IMR-90 (cell line): ENCODE measurements at regions not wholly inside any gene's neighbourhood (a gene's known extent, or its start where the extent isn't known, plus 50 kb on each side); places are given as distances from the start of the nearest gene placed in this dataset.

ENCODE experiments used
- ATAC-seq: fragments of 200-7000 bp; cut with Tn5 transposase; 2 replicates; pipeline ENCODE4 v1.9.1; 2020; ENCODE audit warnings: low read depth, mild to moderate bottlenecking, moderate library complexity
- BruUV-seq: library from RNA; stranded (reverse); fragments of 400-500 nt; replicated peaks from 2 replicates; lab custom pipeline; 2021; lab: Mats Ljungman, UMichigan
- CTCF ChIA-PET: fragments of 300-600 bp; formaldehyde crosslinking; extraction: SDS; loops from one replicate; lab custom pipeline; 2021; ENCODE audit warnings: antibody characterized with exemption; lab: Yijun Ruan, JAX
- POLR2A ChIA-PET: fragments of 300-600 bp; sonication (Branson Sonifier 250); formaldehyde crosslinking; loops from one replicate; lab custom pipeline; 2022; ENCODE audit warnings: antibody characterized with exemption; ENCODE audit not compliant: unreplicated experiment; lab: Charles Lee
- DNase-seq: peaks from one replicate; pipeline ENCODE4 v3.0.0; 2013
- H2AFZ ChIP-seq: replicated peaks from 2 replicates; pipeline ENCODE3; 2013; ENCODE audit warnings: low read length, mild to moderate bottlenecking; ENCODE audit not compliant: poor library complexity
- H2AK5ac ChIP-seq: 2 replicates; pipeline ENCODE4 v1.6.1; 2013; ENCODE audit warnings: low read depth, low read length, inconsistent platforms
- H2AK9ac ChIP-seq: replicated peaks from 2 replicates; pipeline ENCODE3; 2013; ENCODE audit warnings: mild to moderate bottlenecking, low read depth, low read length, moderate library complexity; ENCODE audit not compliant: poor library complexity
- H2BK120ac ChIP-seq: 2 replicates; pipeline ENCODE4 v1.6.1; 2013; ENCODE audit warnings: low read depth, low read length, inconsistent platforms
- H2BK15ac ChIP-seq: 3 replicates; pipeline ENCODE4 v1.6.1; 2013; ENCODE audit warnings: low read depth, low read length, inconsistent platforms
- H2BK20ac ChIP-seq: 2 replicates; pipeline ENCODE4 v1.6.1; 2013; ENCODE audit warnings: low read depth, mild to moderate bottlenecking, inconsistent platforms, low read length, moderate library complexity
- H2BK5ac ChIP-seq: 2 replicates; pipeline ENCODE4 v1.6.1; 2013; ENCODE audit warnings: mild to moderate bottlenecking, low read depth, low read length, inconsistent platforms; ENCODE audit not compliant: poor library complexity, severe bottlenecking
- H3K14ac ChIP-seq: replicated peaks from 2 replicates; pipeline ENCODE4 v1.6.1; 2013; ENCODE audit warnings: low read depth, low read length, inconsistent platforms
- H3K18ac ChIP-seq: 2 replicates; pipeline ENCODE4 v1.6.1; 2013; ENCODE audit warnings: low read depth, low read length, control low read depth
- H3K23ac ChIP-seq: 2 replicates; pipeline ENCODE4 v1.6.1; 2013; ENCODE audit warnings: low read depth, low read length, inconsistent platforms
- H3K27ac ChIP-seq: 2 replicates; pipeline ENCODE4 v1.5.1; 2013; ENCODE audit warnings: mild to moderate bottlenecking, control low read depth, low read length; ENCODE audit not compliant: insufficient read depth
- H3K27me3 ChIP-seq: 2 replicates; pipeline ENCODE4 v1.6.1; 2013; ENCODE audit warnings: low read length; ENCODE audit not compliant: control insufficient read depth, insufficient read depth
- H3K36me3 ChIP-seq: 2 replicates; pipeline ENCODE4 v1.6.1; 2013; ENCODE audit warnings: low read length, mixed read lengths; ENCODE audit not compliant: control insufficient read depth, insufficient read depth
- H3K4ac ChIP-seq: 2 replicates; pipeline ENCODE4 v1.6.1; 2013; ENCODE audit warnings: low read depth, low read length, inconsistent platforms
- H3K4me1 ChIP-seq: 2 replicates; pipeline ENCODE4 v1.6.1; 2013; ENCODE audit warnings: low read length, mixed read lengths; ENCODE audit not compliant: control insufficient read depth, insufficient read depth
- H3K4me2 ChIP-seq: 2 replicates; pipeline ENCODE4 v1.6.1; 2013; ENCODE audit warnings: low read depth, mild to moderate bottlenecking, control low read depth, low read length, moderate library complexity
- H3K4me3 ChIP-seq: 2 replicates; pipeline ENCODE4 v1.5.1; 2013; ENCODE audit warnings: low read depth, mild to moderate bottlenecking, control low read depth, low read length, moderate library complexity; ENCODE audit not compliant: insufficient read depth
- H3K56ac ChIP-seq: 2 replicates; pipeline ENCODE4 v1.6.1; 2013; ENCODE audit warnings: low read length, inconsistent platforms; ENCODE audit not compliant: insufficient read depth; ENCODE audit errors: extremely low read depth
- H3K79me1 ChIP-seq, 2 experiments: 2 replicates each; pipeline ENCODE4 v1.6.1; 2013; ENCODE audit warnings: low read length in 2 of 2, inconsistent platforms in 1 of 2, low read depth in 1 of 2
- H3K9ac ChIP-seq: 2 replicates; pipeline ENCODE4 v1.6.1; 2013; ENCODE audit warnings: low read depth, low read length, control low read depth
- H3K9me1 ChIP-seq: 2 replicates; pipeline ENCODE4 v1.6.1; 2013; ENCODE audit warnings: low read length, inconsistent platforms; ENCODE audit not compliant: insufficient read depth
- H3K9me3 ChIP-seq: 2 replicates; pipeline ENCODE4 v1.6.1; 2013; ENCODE audit warnings: low read length; ENCODE audit not compliant: control insufficient read depth, insufficient read depth
- H4K20me1 ChIP-seq: 2 replicates; pipeline ENCODE4 v1.6.1; 2013; ENCODE audit warnings: low read length, inconsistent platforms; ENCODE audit not compliant: insufficient read depth
- H4K5ac ChIP-seq: 2 replicates; pipeline ENCODE4 v1.6.1; 2013; ENCODE audit warnings: mild to moderate bottlenecking, low read depth, low read length, control low read depth
- H4K8ac ChIP-seq, 2 experiments: 2 replicates each; pipeline ENCODE4 v1.6.1; 2013; ENCODE audit warnings: low read depth in 2 of 2, low read length in 2 of 2, control low read depth in 1 of 2, inconsistent platforms in 1 of 2
- H4K91ac ChIP-seq: 2 replicates; pipeline ENCODE4 v1.6.1; 2013; ENCODE audit warnings: low read depth, low read length, inconsistent platforms; ENCODE audit not compliant: insufficient read depth
- BHLHE40 ChIP-seq: fragments of 150-350 bp; IDR thresholded peaks from 2 replicates; pipeline ENCODE4 v1.6.1; 2016; ENCODE audit warnings: mild to moderate bottlenecking, low read depth, low read length
- CHD1 ChIP-seq: IDR thresholded peaks from 2 replicates; pipeline ENCODE4 v1.6.1; 2012; ENCODE audit warnings: low read depth, low read length, improper control_type of control experiment
- CTCF ChIP-seq: conservative IDR thresholded peaks from 2 replicates; pipeline ENCODE4 v1.5.1; 2012; ENCODE audit warnings: mild to moderate bottlenecking, low read depth, low read length, improper control_type of control experiment
- FOS ChIP-seq: fragments of 150-350 bp; IDR thresholded peaks from 2 replicates; pipeline ENCODE4 v1.6.1; 2016; ENCODE audit warnings: low read depth, low read length
- RFX5 ChIP-seq: IDR thresholded peaks from 2 replicates; pipeline ENCODE4 v1.8.0; 2012; ENCODE audit warnings: low read depth, mild to moderate bottlenecking, low read length, moderate library complexity
- WGBS, 2 experiments: methylation state at CpG; one replicate each; pipeline versions ENCODE4 v1.1.5 to v1.1.7; 2013; ENCODE audit warnings: missing lambda C conversion rate in 2 of 2; ENCODE audit not compliant: insufficient read length in 1 of 2; ENCODE audit errors: extremely low coverage in 2 of 2; 5-methylcytosine and 5-hydroxymethylcytosine counted together
- dilution Hi-C: fragments of 300-500 bp; cut with HindIII; formaldehyde crosslinking; loops from one replicate; pipeline ENCODE4 v1.14.3; 2018; ENCODE audit warnings: low sequenced_read_pairs; ENCODE audit not compliant: unreplicated experiment
- in situ Hi-C: fragments of 300-500 bp; cut with MboI; formaldehyde crosslinking; loops from 3 replicates; pipeline ENCODE4 v1.14.3; 2019; ENCODE audit warnings: low sequenced_read_pairs, inconsistent platforms, mixed read lengths
- intact Hi-C: fragments of 100-400 bp; cut with micrococcal nuclease; formaldehyde crosslinking; loops from 2 replicates; pipeline ENCODE4 v1.10.0; 2022

DNA sequence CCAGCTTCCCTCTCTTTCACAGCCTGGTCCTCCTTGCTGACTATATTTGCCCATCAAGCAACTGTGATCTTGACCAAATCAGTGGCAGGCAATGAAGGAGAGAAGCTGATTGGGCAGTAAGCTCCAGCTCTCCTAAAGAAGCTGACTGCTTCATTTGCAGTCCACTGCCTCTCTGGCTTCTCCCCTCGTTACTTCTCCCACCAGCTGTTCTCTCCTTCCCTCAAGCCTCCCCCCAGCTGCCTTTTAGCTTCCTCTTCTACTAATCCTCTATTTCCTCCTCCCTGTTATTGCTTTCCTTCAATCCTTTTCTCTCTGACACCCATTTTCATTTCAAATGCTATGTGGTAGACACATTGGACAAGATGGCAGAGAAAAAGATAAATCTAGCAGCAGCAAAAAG is 474.7 kb upstream of the UBE2E2 start:
- Histone ChIP-seq H4K91ac (no peak overlapping the region), H3K14ac (no peak overlapping the region), H2AFZ (no peak overlapping the region), H3K9ac (no peak overlapping the region), H3K4me1 (no peaks in the 10 kb centered on the region), H3K36me3 (no peaks in the 10 kb centered on the region), H3K27me3 (no peaks in the 10 kb centered on the region), H2BK120ac (no peak overlapping the region), H2AK5ac (no peak overlapping the region), H3K4me3 (no peak overlapping the region), H4K8ac (no peak overlapping the region), H3K4me2 (no peak overlapping the region), H2BK15ac (no peak overlapping the region), H3K9me1 (no peaks in the 10 kb centered on the region), H3K79me1 (no peaks in the 10 kb centered on the region), H3K56ac (no peak overlapping the region), H3K23ac (no peak overlapping the region), H2BK20ac (no peak overlapping the region), H3K4ac (no peak overlapping the region), H2AK9ac (no peak overlapping the region), H2BK5ac (no peak overlapping the region), H3K27ac (no peak overlapping the region), H4K20me1 (no peaks in the 10 kb centered on the region), H3K18ac (no peak overlapping the region), H4K5ac (no peak overlapping the region), H3K9me3 (peaks cover 5% of the 10 kb centered on the region; the same call in 1 of the 2 replicates)
- ChIA-PET CTCF (no interaction called here), POLR2A (no interaction called here)
- intact Hi-C loops (no loop called here), in situ Hi-C loops (no loop called here), dilution Hi-C loops (no loop called here)
- BruUV-seq: no TSS peak
- DNase-seq (no peak), ATAC-seq (no peak)
- TF ChIP-seq FOS (no peak), CTCF (no peak), RFX5 (no peak), BHLHE40 (no peak), CHD1 (no peak)
- no CpG with 5 or more reads among the region's 1 CpG for WGBS, 2 experiments
